ENCODE measurements at regions not wholly inside any gene's neighbourhood (a gene's known extent, or its start where the extent isn't known, plus 50 kb on each side); places are given as distances from the start of the nearest gene placed in this dataset.

DNA sequence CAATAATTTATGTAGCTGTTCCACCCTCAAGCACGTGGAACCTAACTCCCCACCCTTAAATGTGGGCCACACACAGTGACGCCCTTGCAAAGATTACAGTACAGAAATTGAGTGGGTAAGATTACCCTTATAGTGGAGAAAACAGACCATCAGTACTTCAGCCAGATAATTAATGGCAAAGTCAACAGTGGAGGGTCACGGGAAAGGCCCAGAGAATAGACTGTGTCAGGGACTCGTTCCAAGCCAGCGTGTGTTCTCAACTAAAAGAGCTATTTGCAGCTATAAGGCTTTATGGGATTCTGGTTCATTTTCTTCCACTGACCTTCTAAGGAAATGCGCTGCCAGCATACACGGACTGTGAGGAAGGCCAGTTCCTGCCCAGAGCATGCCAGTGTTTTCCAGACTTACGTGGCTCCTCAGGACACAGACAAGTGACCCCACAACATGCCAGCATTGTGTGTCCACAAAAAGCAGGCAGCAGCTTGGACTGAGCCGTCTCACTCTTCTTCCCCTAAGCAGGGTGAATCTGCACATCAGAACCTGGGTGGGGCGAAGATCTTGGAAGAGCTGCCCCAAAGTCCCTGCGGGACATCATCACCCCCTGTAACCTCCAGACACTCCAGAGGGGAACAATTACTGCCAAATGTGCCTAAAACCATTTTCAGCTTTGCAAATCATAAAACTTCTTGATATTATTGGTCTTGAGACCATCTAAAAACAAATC lies 428.5 kb downstream of the OCA2 start:
- no peak for DNase-seq

DNA sequence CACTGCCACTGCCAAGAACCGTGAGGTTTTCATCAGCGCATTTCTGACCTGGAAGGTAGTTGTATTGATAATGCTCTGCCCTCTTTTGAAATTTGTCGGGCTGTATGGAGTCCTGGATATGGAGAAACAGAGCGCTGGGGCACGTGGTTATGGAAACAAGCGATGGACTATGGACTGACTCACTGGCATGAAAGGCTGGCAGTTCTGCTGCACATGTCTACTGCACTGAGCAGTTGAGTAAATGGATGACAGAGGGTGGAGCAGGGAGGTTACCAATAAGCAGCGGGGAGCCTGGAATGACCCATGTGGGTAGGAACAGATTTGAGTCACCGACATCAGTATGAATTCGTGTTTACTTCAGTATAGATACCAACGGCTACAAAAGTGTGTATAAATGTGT lies 429.5 kb downstream of the OCA2 start:
- no peak for DNase-seq

DNA sequence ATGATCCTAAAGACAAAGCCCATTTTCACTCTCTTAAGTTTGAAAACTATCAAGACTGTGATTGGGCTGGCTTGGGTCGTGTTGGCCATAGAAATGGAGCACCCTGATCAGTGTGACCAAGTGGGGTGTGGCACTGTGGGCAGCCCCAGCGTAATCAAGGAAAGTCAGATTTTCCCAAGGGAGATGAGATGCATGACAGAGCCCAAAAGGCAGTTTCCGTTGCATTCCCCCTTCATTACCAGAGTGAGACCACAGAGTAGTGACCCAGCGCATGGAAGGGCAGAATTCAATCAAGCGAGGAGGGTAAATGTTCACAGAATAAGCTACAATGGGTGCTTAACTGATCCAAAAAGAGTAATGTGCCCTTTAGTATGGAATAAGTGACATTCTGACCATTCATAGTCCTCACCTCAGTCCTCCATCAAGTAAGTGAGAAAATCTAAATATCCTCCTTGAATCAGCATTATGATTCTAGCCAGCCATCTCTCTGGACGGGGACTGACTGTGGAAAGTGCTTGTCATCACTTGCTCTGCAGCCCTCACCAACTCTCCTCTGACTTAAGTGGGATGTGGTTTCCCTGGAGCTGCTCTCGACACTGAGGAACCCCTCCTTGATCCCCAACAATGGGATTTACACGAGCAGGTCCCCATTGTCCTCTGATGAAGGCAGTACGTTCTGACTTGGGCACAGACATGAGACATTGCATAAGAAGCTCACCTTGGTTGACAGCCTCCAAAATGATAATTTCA lies 430.5 kb downstream of the OCA2 start:
- no peak for DNase-seq

DNA sequence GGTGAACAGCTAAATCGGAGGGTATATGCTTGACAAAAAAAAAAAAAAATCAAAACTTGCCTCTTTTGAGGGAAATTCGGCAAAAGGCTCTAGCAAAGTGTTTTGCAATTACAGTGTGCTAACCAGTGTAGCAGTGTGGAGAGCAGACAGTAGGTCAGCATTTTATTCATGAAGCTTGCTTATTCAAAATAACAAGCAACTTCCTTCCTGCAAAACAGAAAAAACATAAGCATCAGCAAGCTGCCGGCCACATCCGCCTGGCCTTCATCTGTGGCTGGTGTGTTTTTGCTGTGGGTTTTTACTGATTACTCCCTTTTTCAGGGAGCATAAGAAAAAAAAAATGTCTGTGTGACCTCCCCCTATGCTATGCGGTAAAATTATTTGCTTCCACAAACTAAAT lies 434.1 kb downstream of the OCA2 start:
- DNase-seq = no peak

DNA sequence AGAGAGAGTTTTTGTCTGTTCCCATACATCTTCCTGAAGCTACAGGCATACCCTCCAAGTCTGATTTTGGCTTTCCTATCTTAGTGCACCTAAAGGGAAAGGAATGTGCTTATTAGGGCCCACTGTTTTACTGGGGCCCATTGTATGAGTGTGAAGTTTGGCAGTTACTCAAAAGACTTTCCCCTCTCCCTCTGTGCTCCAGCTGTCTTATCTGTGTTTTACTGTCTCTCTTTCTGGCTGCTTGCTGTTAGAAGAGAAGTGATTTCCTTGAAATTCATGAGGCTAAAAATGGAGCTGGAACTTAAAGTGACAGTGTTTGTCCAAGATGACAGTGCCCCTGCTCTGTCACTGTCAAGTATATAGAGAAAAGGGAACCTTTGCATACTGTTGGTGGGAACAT lies 436.2 kb downstream of the OCA2 start:
- no peak for DNase-seq

DNA sequence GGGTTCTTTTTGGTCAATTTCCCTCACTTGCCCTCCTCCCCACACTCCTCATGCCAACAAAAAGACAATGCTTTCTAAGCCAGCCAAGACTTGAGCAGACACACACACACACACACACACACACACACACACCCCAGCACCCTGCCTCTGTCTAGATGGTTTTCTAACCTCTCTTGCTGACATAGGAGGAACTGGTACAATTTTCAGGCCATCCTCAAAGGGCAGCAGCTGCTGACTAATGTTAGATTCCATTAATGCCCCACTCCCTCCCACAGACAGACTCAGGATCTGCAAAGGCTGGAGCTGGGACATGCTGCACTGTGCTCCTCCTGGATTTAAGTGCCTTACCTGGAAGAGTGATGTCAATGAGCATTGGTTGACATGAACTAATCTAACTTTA lies 438.4 kb downstream of the OCA2 start:
- no peak for DNase-seq

DNA sequence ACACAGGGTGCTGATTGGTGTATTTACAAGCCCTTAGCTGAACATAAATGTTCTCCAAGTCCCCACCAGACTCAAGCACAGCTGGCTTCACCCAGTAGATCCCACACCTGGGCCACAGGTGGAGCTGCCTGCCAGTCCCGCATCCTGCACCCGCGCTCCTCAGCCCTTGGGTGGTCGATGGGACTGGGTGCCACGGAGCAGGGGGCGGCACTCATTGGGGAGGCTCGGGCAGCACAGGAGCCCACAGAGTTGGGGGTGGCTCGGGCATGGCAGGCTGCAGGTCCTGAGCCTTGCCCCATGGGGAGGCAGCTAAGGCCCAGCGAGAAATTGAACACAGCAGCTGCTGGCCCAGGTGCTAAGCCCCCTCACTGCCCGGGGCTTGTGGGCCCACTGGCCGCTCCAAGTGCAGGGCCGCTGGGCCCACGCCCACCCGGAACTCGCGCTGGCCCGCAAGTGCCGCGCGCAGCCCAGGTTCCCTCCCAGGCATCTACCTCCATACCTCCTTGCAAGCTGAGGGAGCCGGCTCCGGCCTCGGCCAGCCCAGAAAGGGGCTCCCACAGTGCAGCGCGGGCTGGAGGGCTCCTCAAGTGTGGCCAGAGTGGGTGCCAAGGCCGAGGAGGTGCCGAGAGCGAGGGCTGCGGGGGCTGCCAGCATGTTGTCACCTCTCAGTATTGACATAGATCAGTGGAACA lies 442.7 kb downstream of the OCA2 start:
- no peak for DNase-seq

DNA sequence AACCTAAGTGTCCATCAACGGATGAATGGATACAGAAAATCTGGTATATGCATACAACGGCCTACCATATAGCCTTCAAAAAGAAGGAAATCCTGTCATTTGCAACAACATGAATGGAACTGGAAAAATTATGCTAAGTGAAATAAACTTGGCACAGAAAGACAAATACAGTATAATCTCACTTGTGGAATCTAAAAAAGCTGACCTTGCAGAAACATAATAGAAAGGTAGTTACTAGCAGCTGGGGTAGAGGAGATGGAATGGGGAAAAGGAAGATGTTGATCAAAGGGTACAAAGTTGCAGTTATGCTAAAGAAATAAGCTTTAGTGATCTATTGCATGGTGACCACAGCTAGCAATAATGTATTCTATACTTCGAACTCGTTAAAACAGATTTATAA lies 444.1 kb downstream of the OCA2 start:
- DNase-seq = no peak

DNA sequence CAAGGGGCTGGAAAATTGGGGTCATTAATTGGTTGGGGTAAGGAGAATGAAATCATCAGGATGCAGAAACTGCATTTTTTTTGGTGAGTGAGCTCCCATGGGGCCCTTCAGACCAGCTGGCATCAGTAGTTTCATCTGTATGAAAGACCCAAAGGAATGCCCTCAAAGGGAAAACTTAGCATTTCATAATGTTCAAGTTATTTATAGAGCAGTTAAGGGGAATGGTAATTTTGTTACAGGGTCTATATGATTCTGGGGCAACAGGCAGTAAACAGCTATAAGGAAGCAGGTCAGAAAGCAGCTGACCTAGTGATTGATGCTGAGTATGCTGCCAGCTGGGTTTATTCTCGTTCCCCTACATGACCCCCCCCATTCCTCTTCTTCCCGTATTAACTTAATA lies 448.9 kb downstream of the OCA2 start:
- DNase-seq = no peak

DNA sequence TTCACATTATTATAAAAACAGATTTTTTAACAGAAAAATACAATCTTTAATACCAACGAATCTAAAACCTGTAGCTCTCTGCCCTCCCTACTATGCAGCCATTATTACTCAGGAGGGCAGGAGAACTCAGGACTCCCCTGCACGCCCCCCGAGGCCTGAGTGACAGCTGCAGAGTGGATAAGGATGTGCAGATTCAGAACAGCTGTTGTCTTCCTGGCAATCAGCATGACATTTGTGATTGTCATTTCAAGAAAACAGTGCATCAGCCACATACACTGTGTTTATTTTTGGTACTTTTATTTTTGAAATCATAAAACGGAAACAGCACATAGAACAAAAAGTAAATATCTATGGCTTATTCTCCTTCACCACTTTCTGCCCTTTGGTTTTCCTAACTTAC lies 450.8 kb downstream of the OCA2 start:
- DNase-seq = no peak

DNA sequence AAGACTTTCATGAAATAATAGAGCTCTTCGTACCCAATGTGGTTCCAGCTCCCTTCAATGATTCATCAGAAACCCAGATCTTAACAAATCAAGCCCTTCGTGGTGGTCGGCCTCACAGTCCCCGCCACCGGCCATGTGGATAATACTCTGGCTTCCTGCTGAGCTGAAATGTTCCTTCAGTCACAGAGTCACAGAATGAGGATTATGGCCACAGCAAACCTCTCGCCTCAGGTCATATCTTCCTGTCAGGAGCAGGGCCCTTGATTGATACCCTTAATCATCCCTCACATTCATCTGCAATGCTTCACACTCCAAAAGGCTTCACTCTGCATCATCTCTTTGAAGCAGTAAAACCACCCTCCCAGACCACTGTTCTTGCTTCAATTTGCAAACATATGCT lies 452.6 kb downstream of the OCA2 start:
- DNase-seq = no peak

DNA sequence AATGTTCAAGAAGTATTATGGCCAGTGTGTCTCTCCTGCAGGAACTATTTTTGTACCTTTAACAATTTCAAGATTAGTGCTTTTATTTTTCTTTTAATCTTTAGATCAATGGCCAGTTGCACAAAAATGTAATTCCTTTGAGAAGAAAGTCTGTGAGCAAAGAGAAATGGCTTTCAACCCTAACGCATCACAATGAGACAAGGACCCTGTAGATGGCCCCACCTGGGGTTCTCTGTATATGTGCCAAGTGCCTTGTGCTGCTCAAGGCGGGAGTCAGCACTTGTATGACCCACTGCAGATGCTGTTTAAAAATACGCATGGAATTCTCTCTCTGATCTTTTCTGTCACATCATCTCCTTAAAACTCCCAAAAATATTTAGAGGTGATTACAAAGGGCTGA lies 453.4 kb downstream of the OCA2 start:
- no peak for DNase-seq

DNA sequence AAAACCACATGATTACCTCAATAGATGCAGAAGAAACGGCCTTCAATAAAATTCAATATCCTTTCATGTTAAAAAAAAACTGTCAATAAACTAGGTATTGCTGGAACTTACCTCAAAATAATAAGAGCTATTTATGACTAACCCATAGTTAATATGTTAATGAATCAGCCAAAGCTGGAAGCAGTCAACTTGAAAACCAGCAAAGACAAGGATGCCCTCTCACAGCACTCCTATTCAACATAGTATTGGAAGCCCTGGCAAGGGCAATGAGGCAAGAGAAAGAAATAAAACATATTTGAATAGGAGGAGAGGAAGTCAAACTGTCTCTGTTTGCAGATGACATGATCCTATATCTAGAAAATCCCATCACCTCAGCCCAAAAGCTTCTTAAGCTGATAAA lies 456.1 kb downstream of the OCA2 start:
- no peak for DNase-seq

DNA sequence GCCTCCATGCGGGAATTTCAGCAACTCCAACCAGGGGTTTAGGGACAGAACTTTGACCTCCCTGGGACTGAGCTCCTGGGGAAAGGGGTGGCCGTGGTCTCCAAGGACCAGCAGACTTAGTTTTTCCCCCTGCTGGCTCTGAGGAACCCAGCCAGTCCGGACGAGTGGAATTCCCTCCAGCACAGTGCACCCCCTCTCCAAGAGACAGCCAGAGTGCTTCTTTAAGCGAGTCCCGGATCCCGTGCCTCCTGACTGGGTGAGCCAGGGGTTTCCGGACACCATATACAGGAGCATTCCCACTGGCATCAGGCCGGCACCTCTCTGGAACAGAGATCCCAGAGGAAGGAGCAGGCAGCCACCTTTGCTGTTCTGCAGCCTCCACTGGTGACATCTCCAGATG lies 459.5 kb downstream of the OCA2 start:
- DNase-seq = no peak

DNA sequence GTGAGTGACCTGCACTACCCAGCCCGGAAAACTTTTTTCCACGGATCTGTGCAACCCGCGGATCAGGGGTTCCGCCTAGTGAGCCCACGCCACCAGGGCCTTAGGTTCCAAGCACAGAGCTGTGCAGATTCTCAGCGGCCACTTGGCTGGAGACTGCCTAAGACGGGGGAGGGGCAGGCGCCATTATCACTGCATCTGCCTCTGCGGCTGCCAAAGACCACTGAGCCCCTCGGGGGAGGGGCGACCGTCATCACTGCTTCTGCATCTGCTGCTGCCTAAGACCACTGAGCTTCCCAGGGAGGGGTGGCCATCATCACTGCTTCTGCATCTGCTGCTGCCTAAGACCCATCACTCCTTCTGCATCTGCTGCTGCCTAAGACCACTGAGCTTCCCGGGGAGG lies 460.2 kb downstream of the OCA2 start:
- DNase-seq = no peak

DNA sequence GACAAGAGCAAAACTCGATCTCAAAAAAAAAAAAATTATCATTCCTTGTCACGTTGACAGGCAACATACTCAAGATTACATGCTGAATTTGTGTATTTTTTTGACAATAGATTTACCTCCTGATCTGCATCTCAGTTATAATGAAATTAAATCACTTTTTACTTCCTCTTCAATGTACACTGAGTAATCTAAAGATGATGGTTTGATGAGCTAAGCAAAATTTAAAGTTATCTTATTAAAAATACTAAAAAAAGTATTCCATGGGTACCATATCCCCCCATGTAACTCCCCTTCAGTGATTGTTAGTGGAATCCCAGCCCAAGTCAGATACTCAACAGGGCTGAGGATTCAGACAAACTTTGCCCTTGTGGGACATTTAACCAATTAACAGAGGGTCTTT lies 463.2 kb downstream of the OCA2 start:
- no peak for DNase-seq

DNA sequence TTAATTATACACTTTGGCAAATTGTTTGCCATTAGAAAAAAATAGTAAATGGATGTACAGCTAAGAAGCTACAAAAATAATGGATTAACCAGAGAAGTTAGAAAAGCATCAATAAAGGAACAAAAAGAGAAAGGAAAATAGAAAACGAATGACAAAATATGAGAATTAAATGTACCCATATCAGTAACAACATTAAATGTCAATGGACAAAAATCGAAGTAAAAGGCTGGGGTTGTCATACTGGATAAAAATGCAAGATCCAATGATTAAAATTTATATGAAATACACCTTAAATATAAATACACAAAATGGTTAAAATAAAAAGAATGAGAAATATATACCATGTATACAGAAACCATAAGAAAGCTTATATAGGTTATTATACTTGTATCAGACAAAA lies 470.6 kb downstream of the OCA2 start:
- DNase-seq = no peak

DNA sequence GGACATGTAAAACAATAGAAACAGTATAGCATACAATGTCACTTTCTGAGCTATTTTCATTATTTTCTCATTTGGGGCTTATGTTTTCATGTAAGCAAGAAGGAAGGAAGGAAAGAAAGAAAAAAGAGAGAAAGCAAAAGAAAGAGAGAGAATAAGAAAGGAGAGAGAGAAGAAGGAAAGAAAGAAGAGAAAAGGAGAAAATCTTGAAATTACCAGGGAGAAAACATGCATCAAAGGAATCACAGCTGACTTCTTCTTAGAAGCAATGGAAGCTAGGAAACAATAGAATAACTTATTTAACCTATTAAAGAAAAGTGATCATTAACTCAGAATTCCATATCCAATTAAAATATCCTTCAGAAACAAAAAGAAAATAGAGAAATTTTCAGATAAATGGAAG lies 471.5 kb downstream of the OCA2 start:
- no peak for DNase-seq

DNA sequence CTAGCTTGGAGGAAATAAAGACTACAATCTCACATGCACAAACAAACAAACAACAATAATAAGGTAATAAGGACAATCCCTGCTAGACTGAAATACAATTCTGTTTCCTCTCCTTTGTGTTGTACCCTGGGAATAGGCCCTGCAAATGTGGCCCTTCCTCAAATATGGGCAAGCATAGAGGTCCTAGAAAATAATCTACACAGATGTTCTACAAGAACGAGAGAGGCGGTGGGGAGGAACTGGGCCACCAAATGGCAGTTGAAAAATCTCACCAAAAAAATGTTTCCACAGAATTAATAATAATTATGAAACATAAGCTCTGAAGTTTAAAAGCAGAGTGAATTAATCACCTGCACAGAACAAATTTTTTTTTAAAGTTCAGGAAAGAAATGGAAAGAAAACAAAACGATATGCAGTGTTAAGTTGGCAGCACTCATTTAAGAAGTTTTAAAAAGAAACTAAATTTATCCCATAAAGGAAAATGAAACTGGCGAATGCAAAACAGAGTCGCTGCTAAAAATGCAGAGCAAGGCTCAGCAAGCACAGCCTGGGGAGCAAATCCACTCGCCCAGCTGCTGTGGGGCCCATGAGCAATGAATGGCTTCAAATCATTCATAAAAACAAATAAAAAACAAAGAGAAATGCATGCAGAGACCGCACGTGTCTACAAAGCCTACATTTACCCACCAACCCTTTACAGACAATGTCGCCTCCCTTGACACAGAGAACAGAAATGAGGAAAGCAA lies 475.4 kb downstream of the OCA2 start:
- no peak for DNase-seq

DNA sequence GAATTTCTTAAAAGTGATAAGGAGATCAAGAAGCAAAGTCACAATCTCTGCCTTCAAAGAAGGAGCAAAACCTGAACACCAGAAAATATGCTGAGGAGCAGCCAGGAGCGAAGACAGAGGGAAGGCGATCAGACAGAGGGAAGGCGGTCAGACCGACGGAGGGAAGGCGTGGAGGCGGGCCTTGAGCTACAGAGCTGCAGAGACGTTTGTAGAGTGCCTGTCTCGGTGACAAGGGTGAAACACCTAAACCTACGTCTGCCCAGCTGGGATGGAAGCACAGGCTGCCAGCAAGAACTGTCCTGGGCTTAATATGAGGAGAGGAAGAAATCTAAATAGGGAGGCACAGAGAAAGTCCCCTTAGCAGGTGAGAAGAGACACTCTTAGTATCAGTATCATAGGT lies 476.0 kb downstream of the OCA2 start:
- DNase-seq = no peak

DNA sequence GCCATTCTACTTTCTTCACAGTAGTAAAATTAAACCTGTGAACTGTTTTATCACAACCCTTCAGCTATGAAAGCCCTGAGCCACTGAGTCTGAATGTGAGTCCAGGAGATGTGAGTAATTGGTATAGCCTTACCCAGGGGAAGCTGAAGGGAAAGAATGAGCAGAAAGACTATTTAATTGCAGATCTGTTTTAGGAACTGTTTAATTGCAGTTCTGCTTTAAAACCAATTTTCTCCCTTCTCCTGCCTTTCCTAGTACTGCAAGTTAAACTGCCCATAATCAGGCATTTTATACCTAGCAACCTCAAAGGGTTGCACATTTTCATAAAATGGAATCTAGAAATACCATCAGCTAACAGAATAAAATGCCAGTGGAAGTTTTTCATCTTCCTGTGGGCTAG lies 476.7 kb downstream of the OCA2 start:
- DNase-seq = no peak

DNA sequence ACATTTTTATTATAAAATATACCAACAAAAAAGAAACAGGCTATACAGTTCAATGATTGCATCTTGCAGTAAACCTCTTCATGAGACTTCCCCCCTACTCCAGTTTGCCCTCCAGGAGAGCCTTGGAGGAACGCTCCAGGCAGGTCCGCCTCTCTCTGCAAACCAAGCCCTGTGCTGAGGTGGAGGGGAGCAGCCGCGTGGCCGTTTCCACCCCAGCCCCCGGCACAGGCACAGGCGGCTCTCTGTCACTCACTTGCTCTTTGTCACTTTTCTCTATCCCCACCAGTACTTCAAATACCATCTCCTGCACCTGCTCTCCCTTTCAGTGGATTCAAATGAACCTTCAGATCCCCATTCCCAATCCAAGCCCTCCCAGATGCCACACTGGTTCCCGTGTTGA lies 479.9 kb downstream of the OCA2 start:
- DNase-seq = no peak

DNA sequence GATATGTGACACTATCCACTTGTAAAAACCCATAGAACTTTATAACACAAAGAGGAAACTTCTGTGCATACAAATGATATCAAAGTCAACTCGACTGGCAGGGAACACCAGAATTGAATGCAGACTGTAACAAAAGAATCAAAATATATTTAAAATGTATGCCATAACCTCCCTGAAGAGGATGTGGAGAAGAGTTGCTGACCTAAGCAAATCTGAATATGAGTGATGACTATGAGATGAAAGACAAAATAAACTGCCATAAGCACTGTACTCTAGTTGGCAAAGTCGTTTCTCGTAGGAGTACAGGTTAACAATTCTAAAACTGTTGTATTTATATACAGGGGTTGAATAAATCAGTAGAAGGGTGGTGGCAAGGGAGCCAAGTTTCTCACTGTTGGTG lies 482.1 kb downstream of the OCA2 start:
- DNase-seq = no peak

DNA sequence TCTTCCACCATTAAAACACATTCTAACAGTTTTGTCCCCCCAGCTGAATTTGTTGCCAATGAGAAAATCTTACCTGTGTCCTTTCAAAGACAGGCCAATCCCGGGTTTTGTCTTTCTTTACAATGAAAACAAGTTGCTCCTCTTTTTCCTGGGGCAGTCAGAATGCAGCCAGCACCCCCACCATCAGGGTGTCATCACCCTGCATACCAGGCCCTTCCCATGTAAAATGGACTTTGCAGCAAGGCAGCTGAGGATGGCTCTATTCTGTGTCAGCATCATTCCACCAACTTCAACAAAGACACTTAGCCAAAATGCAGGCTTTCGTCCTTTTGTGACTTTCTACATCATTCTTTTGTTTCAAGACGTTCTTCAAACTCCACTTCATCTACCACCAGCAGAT lies 490.9 kb downstream of the OCA2 start:
- DNase-seq = no peak
